Right ventricle myocardium inferior (tissue), 1 donor: ENCODE measurements at regions not wholly inside any gene's neighbourhood (a gene's known extent, or its start where the extent isn't known, plus 50 kb on each side); places are given as distances from the start of the nearest gene placed in this dataset.
A peak's percentile ranks its signal among the peaks of the same experiment; 100 is the strongest.

ENCODE experiments used
- ATAC-seq: fragments of 200-7000 bp; cut with Tn5 transposase; one replicate; pipeline ENCODE4 v1.9.1; 2020; ENCODE audit warnings: mild to moderate bottlenecking, moderate library complexity
- DNase-seq: peaks from one replicate; pipeline ENCODE4 v3.0.0; 2021; ENCODE audit errors: missing footprints
- intact Hi-C: fragments of 100-400 bp; cut with DNase I; formaldehyde crosslinking; loops from one replicate; pipeline ENCODE4 v1.11.0; 2022
- donor health status: DM: no; HTN: yes; CAD: no; lungs with severe emphysema.

DNA sequence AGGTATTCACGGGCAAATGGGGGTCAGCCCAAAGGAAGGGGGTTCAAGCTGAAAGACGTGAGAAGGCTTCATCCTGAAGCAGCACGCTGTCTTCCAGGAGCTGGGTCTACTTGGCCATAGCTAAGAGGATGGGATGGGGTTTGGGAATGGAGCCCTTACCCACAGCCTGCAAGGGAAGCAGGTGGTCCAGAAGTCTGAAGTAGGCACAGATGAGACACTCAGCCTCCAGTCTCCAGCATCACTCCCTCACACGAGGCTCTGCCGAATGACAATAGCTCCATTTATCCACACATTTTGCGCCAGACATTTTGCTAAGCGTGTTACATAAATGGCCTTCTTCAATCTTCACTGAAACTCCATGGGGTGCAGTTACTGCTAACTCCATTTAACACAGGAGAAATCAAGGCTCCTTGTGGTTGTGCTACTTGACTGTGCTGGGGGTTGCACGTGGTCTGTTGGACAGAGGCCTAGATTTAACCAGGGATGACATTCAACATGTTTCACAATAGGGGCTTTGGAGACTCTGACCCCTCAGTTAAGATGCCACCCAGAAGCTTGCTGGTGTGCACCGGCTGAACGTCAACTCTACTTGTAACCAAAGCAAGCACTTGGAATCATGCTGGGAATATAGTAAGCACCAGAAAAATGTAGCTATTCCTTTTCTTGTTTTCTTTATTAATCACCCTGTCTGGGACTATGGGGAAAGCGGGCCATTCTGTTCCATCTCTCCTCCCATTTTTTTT, 85.3 kb downstream of the FAM241B start:
- intact Hi-C loops = loop anchor here (5.0 kb wide), 1 partner anchor 68 kb away; no protein-coding TSS in a partner anchor
- DNase-seq = no peak
- no peak for ATAC-seq

DNA sequence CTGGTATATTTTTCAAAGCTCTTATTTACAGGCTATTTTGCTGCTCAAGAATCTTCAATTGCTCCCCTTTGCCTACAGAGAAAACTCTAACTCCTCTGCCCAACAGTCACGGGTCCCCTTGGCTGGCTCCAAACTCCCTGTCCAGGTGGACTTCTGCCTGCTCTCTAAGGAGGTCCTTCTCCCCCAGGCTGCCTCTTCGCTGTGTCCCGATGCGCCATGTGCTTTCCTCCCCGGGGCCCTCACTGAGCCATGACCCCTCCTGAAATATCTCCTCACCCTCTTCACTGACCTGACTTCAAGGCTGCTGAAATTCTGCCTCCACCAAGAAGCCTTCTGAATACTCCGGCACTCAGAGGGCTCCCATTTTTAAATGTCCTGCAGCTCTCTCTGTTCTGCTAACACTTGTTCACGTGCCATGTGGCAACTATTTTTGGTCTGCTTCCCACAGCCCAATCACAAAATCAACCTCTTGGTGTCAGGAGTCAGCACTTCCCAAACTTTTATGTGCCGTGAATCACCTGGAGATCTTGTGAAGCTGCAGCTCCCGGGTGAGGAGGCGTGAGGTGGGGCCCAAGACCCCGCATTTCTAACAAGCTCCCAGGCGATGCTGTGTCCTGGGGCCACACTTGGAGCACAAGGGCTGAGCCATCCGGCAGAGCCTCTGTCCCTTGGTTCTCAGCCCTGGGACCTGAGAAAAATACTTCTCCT, 85.7 kb upstream of the COL13A1 start:
- intact Hi-C loops = loop anchor here (5.0 kb wide), 1 partner anchor 69 kb away; no protein-coding TSS in a partner anchor
- ATAC-seq (no peak), DNase-seq (no peak)

DNA sequence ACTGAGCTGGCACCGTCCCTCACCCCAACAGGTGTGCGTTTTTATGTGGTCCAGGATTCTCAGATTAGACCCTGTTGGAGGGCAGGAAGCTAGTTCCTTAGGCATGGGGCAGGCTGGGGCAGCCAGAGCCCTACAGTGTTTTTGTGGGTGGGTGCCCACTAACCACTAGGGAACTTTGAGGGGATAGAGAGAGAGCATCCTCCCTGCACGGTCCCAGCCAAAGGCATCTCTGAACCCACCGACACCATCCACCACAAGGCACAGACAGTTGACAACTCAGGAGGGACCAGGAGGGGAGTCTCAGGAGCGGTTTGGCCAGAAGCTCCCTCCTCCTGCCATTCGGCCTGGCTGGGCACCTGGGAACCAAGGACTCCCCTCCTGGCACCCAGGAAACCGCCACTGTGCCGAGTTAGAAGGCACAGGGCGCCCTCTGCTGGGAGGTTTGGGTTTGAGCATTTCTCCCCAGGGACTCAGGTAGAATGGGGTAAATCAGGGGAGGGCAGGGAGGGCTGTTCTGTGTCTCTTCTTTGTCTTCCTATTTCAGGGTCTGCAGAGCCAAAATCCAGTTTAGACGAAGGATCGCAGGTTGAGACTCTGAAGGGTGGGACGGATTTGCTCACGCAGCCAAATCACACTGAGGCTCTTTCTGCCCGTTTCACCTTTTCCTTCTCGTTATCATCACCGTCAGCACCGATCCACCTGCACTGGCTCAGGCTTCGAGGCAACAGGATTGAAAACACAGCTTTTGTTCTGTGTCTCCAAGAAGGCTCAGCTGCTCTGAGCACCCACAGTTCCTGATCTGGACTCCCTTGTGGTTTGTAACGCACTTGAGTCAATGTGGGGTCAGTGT, 84.8 kb upstream of the COL13A1 start:
- DNase-seq = peak; percentile 69

DNA sequence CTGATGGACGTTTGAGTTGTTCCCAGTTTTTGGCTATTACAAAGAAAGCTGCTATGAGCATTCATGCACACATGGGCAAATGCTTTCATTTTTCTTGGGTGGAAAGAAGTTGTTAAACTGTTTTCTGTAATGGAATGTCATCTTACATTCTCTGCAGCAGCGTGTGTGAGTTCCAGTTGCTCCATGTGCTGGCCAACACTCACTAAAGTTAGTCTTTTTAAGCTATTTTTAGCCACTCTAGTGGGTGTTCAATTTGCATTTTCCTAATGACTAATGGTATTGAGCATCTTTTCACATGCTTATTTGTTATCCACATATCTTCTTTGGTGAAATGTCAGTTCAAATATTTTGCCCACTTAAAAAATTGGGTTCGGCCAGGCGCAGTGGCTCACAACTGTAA, 82.8 kb upstream of the COL13A1 start:
- DNase-seq (no peak), ATAC-seq (no peak)
- intact Hi-C loops = loop anchor here (5.0 kb wide), 1 partner anchor 72 kb away; no protein-coding TSS in a partner anchor

More for the DNA sequence above, 84.8 kb upstream of the COL13A1 start:
- peak; percentile 23 for ATAC-seq
- intact Hi-C loops = loop anchor here (5.0 kb wide), 1 partner anchor 70 kb away; no protein-coding TSS in a partner anchor

DNA sequence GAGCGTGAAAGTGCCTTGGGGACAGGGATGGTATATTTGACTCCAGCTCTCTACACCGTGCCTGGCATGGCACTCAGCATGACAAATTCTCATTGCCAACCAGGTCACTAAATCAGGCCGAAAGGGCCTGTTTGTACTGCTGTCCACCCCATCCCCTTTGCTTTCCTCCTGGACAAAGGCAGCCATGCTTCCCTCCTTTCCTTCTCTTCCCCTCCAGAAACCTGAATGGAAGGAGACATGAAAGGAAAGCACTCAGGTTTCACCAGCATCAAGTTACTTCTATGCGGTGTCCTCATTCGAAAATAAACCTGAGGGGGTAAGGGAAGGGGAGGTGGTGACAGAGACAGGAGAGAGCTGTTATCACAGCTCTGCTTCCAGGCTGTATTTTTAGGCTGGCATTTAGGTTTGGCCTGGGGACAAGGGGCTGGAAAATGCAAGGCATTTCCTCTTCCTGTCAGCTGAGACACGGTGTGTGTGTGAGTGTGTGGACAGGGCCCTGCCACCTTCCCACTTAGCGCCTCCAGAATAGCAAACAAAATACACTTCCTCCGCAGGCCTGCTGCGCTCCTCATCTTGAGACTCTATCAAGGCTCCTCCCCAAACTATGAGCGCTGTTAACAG, 79.9 kb upstream of the COL13A1 start:
- intact Hi-C loops = no loop called here
- ATAC-seq (peak; percentile 93), DNase-seq (no peak)

DNA sequence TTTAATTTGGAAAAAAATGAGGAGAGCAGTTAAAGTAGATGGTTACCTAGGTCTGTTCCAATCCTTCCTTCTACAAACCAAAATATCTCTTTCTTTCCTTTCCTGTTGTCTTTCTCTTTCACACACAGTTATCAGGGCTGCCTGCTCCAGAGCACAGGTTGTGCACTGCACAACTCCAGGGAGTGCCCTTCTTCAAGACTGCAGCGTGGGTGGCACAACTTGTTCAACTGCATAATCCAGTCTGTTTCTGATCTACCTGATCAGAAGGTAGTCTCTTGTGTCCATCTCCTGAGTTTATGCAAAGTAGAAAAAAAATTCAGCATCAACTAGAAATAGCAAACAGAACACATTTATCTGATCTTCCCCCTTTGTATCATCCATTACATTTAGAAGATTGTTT, 78.1 kb upstream of the COL13A1 start:
- ATAC-seq (no peak), DNase-seq (no peak)
- intact Hi-C loops = no loop called here

DNA sequence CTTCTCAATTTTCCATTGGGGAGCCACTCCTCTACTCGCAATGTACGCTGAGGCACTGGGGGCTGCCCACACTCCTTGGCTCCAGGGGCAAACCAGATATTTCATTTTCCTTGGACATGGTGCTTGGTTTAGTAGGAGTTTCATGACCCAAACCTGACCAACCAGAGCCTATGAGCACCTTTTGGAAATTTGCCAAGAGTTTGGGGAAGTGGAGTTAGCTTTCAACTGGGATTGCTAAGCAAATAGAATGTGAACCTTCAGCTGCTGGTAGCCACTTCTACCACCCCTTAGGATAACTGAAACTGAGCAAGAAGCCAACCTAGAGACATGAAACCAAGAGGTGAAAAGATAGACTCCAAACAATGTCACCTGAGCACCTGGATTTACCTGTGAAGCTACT, 74.9 kb upstream of the COL13A1 start:
- no peak for DNase-seq
- intact Hi-C loops = no loop called here
- ATAC-seq = no peak

DNA sequence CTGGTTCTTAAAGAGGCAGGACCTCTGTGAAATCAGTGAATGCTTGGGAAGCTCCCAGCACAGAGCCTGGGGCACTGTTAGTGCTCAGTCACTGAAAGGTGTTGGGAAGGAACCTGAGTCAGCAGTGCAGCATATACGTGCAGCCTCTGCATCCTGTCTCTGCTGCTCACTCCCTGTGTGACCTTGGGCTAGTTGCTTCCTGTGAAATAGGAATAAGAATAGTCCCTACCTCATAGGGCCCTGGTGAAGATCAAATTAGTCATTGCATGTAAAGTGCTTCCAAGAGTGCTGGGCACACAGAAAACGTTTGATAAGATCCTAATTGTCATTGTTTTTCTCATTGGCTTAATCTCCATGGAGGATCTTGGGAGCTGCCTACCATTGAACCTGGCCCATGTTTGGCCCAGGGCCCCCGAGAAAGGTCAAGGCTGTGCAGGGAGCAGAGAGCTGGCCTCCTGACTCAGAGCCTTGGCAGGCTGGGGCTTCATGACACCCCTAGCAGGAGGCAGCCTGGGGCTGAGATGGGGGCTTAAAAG, 73.3 kb upstream of the COL13A1 start:
- intact Hi-C loops = no loop called here
- peak; percentile 16 for ATAC-seq
- no peak for DNase-seq

DNA sequence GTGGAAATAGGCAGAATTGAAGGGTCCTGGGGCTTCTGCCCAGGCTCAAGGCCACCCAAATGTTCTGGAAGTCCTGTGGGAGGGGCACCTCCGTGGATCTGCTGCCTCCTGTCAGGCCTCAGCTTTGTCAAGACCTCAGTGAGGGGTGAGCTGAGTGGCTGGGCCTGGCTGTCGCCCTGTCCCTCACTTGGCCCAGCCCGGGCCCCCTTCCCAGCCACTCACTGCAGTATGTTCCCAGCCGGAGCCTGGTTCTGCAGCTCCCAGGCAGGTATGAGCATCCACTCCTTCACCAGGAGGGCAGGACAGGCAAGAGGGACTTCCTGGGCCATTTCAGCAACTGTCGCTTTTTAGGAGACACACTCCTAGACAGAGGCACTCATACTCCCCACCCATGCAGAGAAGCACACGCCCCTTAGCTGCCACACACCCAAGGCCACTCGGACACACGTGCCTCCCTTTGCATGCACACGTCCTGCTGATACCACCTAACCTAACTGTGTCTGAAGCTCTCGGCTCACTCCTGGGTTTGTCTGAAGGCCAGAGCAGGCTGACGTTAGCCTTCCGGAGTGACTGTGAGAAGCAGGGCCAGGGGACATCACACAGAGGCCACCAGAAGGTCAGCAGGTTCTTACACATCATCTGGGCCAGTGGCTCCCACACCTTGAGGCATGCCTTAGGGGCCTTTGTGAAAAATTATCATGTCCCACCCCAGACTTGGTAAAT, 72.2 kb upstream of the COL13A1 start:
- intact Hi-C loops = no loop called here
- ATAC-seq (peak; percentile 14), DNase-seq (no peak)

DNA sequence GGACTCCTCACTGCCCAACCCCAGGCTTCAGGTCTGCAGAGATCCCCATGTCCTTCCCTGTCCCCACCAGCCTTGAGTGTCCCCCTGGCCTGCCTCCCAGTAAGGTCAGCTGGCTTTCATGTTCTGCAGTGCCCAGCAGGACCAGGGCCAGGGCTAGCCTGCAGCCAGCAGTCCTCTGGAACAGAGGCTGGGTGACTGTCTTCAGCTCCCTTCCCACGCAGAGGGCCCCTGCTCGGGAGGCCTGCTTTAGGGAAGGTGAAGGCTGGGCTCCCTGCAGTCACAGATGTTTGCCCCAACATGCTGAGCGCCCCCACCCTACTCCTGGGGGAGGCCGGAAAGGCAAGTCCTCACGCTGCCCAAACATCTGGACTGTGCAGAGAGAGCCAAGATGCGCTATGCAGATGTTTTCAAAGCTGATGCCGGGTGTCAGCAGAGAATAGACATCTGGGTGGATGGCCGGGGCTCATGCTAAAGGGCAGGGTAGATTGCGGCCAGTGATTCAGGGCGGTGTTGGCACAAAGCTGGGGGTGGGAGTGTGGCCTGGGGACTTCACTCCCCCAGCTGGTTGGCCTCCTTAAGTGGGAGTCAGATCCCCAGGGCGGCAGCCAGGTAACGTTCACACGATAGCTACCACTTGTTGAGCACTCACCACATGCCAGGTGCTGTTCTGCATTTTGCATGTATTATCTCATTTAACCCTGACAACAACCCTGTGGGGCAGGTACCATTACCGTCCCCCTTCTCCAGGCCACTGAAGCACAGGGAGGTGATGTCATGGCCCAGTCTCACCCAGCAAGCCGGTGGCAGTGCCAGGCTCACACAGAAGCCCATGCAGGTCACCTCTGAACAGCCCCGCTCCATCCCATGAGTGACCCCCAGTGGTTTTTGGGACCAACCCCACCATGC, 71.2 kb upstream of the COL13A1 start:
- ATAC-seq (peak; percentile 68), DNase-seq (no peak)
- intact Hi-C loops = no loop called here

DNA sequence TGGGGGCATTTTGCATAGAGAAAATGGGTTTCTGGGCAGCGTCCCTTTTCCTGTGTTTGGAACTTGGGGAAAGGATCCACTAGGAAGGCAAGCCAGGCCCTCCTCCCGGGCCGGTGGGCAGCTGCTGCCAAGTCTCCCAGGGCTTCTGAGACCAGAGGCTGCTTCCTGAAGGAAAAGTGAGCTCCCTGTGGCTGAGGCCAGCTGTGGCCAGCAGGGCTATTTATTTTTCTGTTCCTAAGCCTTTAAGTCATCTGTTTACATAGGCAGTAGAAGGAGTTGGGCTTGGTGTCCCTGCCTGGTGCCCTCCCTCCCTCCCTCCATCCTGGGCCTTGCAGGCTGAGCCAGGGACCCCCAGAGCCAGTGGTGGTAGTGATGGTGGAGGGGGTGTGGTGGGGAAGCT, 70.5 kb upstream of the COL13A1 start:
- intact Hi-C loops = no loop called here
- no peak for DNase-seq
- ATAC-seq = no peak

DNA sequence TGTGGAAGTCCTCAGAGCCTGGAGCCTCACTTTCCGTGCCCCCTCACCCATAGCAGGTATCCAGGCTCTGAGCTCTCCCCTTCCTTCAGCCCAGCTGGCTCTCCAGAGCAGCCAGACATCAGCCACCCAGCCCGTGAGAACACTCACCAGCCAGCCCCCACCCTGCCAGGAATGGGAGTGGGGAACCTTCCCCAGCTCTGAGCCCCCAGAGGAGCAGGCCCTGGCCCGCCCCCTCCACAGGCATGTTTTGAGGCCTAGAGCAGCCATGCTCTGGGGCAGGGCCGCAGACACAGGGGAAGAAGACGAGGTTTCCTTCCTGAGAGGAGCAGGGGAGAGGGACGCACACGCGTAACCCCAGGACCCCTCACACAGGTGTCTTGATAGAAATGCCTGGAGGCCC, 70.0 kb upstream of the COL13A1 start:
- intact Hi-C loops = loop anchor here (2.0 kb wide), 1 partner anchor 69 kb away; the partner anchor contains the start of gene COL13A1
- ATAC-seq (no peak), DNase-seq (no peak)

DNA sequence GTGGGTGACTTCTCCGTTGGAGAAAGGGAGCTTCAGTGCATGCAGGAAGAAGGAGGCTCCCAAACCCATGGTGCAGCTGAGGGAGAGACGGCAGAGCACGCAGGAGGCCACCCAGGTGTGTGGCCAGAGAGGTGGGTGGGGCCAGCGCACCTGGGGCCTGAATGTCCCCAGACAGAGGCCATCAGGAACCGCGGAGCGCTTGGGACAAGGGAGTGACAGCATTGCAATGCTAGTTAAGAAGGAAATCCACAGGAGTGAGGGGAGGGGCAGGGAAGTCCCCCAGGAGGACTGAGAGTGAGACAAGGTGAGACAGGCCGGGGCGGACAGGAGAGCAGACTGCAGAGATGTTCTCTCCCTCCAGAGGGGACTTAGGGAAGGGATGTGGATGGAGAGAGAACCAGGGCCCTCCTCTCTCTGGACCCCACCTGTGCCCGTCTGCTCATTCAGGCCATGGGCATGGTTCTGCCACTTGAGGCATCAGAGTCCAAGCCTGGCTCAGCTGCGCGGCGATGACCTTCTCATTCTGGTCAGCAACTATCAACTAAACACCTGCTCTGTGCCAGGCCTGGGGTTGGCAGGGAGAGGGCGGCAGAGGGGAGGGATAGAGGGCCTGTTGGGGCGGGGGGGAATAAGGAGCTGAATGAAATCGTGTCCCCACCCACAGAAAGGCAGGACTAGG, 69.4 kb upstream of the COL13A1 start:
- DNase-seq (no peak), ATAC-seq (peak; percentile 43)
- intact Hi-C loops = loop anchor here (2.0 kb wide), 1 partner anchor 69 kb away; the partner anchor contains the start of gene COL13A1

DNA sequence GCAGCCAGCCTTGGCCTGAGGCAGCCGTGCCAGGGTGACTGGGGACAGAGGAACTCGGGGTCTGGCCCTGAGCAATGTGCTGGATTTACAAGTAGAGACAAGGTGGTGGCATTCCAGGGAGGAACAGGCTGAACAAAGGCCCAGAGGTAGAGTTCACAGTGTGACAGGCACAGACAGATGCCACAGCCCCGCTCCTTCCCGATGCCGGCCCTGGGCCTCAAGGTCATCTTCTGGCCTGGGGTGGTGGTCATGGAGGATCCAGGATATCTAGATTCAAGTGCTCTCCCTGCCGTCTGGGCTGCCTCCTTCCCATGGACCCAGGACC, 68.9 kb upstream of the COL13A1 start:
- intact Hi-C loops = loop anchor here (2.0 kb wide), 1 partner anchor 68 kb away; the partner anchor contains the start of gene COL13A1

DNA sequence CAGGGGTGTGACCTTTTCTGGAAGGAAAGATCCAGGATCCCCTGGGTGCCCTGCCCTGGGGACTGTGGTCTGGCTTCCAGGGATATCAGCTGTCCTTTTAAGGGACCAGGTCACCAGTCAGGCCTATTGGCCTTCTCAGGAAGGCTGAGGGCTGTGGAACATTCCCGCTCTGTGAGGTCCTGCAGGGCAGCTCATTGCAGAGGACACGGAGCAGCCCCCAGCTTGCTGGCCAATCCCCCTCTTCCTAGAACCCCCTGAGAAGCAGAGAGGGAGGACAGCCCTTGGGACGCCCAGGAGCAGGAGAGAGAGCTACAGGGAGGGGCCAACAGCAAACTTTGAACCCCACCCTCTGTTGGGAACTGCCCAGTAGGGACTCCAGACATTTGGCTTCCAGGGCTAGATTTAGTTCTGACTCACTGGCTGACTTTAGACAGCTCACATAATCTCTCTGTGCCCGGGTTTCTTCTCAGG, 67.9 kb upstream of the COL13A1 start:
- intact Hi-C loops = loop anchor here (2.0 kb wide), 1 partner anchor 67 kb away; the partner anchor contains the start of gene COL13A1
- no peak for ATAC-seq
- DNase-seq = no peak

More for the DNA sequence above, 68.9 kb upstream of the COL13A1 start:
- DNase-seq (no peak), ATAC-seq (no peak)

DNA sequence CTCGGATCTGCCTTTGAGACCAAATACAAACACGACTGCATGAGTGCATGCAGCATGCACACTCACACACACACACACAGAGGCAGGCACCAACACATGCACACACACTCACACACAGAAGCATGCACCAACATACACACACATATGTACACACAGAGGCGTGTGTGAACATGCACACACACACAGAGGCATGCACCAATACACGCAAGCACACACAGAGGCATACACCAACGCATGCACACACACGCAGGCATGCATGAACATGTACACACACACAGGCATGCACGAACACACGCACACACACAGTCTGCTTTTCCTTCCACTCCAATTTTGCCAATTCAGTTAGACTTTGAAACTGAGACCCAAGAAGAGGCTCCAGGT, 67.3 kb upstream of the COL13A1 start:
- ATAC-seq (no peak), DNase-seq (no peak)
- intact Hi-C loops = no loop called here
